ENCODE measurements at regions not wholly inside any gene's neighbourhood (a gene's known extent, or its start where the extent isn't known, plus 50 kb on each side); places are given as distances from the start of the nearest gene placed in this dataset.

DNA sequence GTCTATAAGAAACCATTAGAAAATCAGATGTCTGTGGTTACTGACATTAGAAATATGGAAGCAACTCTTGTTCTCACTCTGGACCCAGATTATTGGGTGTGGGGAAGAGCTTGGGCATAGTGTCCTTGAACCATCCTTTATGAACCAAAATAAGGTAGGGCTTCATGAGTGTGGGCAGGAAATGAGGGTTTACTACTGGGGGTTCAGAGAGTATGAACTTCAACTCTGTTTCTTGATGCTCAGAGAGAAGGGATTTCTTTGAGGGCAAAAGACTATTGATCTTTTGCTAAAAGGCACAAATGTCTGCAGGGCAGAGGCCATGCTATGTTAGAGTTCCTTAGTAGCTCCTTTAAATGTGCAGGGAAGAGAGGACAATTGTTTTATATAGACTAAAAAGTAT lies 183.3 kb upstream of the ATP2B1 start:
- intact Hi-C loops (cut with DNase I) = no loop called here
- no peak for ATAC-seq

GRCh38 chr12:89890161-89890560 lies 181.5 kb upstream of the ATP2B1 start:
- intact Hi-C loops (cut with DNase I) = no loop called here
- Histone ChIP-seq H3K27me3 (no peaks in the 10 kb centered on the region), H3K4me1 (no peaks in the 10 kb centered on the region), H3K9me3 (no peaks in the 10 kb centered on the region), H3K36me3 (replicated peaks in 1 of 2; ENCODE audit: insufficient read depth in 1 of 2, low read depth in 2 of 2) (no peaks in the 10 kb centered on the region), H3K4me3 (no peak overlapping the region), H3K27ac (no peak overlapping the region)
- ATAC-seq (no peak), DNase-seq (no peak)
- no peak for TF ChIP-seq POLR2A (IDR thresholded peaks at IDR 0.05)
- no peak for TF ChIP-seq CTCF (IDR thresholded peaks at IDR 0.05)
- WGBS, 2 donors = 15 to 24% methylated on average over 2 of the region's 2 CpGs

More for the DNA sequence above, 183.3 kb upstream of the ATP2B1 start:
- no peak for DNase-seq
- Histone ChIP-seq H3K9me3 (no peaks in the 10 kb centered on the region), H3K4me1 (no peaks in the 10 kb centered on the region), H3K36me3 (replicated peaks in 1 of 2; ENCODE audit: insufficient read depth in 1 of 2, low read depth in 2 of 2) (no peaks in the 10 kb centered on the region), H3K4me3 (no peak overlapping the region), H3K27ac (no peak overlapping the region), H3K27me3 (no peaks in the 10 kb centered on the region)
- TF ChIP-seq CTCF (IDR thresholded peaks at IDR 0.05) (no peak), POLR2A (IDR thresholded peaks at IDR 0.05) (no peak)

GRCh38 chr12:89889062-89889461 lies 180.4 kb upstream of the ATP2B1 start:
- ATAC-seq (no peak), DNase-seq (no peak)
- H3K27ac ChIP-seq = no peak overlapping the region
- WGBS, 2 donors = 83 to 93% methylated on average over 4 of the region's 4 CpGs
- no peaks in the 10 kb centered on the region for H3K9me3 ChIP-seq
- intact Hi-C loops (cut with DNase I) = no loop called here
- no peaks in the 10 kb centered on the region for H3K4me1 ChIP-seq
- H3K4me3 ChIP-seq = no peak overlapping the region
- no peaks in the 10 kb centered on the region for H3K36me3 ChIP-seq (replicated peaks in 1 of 2; ENCODE audit: insufficient read depth in 1 of 2, low read depth in 2 of 2)
- no peak for TF ChIP-seq POLR2A (IDR thresholded peaks at IDR 0.05)
- TF ChIP-seq CTCF (IDR thresholded peaks at IDR 0.05) = no peak
- H3K27me3 ChIP-seq = no peaks in the 10 kb centered on the region

DNA sequence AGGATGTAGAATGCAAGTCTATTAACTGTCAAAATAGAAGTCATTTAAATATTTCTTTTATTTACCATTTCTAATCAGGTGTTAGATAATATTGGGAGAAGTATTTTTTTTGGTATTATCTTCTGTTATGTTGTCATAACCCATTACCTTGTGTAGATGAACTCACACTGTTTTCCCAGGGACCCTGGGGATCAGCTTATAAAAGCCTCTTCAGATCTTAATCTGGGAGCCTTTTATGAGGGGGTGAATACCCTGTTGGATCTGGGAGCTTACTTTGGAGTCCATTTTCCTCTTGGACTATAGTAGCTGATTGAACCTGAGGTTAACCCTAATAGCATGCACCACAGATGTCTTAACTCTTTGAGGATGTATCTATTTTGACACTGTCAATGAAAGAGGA lies 176.3 kb upstream of the ATP2B1 start:
- no peak for DNase-seq
- Histone ChIP-seq H3K4me3 (no peak overlapping the region), H3K9me3 (no peaks in the 10 kb centered on the region), H3K27ac (no peak overlapping the region), H3K4me1 (no peaks in the 10 kb centered on the region), H3K27me3 (no peaks in the 10 kb centered on the region), H3K36me3 (replicated peaks in 1 of 2; ENCODE audit: insufficient read depth in 1 of 2, low read depth in 2 of 2) (no peaks in the 10 kb centered on the region)
- TF ChIP-seq POLR2A (IDR thresholded peaks at IDR 0.05) (no peak), CTCF (IDR thresholded peaks at IDR 0.05) (no peak)
- intact Hi-C loops (cut with DNase I) = no loop called here
- no peak for ATAC-seq

DNA sequence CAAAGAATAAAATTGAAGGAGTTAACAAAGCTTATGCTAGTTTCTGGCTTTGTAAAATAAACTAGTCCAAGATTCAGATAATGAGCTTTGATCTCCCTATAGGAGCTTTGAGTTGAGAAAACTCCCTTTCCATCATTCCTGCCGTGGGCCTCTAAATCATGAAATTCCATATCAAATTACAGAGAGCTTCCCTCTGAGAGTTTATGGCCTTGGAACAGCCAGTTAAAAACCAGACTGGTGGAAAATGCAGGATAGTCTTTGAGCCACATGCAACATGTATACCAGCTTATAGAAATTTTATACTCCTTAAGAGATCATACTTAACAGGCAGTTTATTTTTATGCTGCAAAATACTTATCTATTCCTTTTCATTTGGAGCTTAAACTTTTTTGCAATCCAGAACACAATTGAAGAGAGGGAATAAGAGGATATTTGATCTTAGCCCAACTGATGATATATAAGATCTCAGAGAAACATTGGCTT lies 175.8 kb upstream of the ATP2B1 start:
- 27 to 48% methylated on average over 1 of the region's 1 CpG for WGBS, 2 donors
- Histone ChIP-seq H3K4me1 (no peaks in the 10 kb centered on the region), H3K27ac (no peak overlapping the region), H3K36me3 (replicated peaks in 1 of 2; ENCODE audit: insufficient read depth in 1 of 2, low read depth in 2 of 2) (no peaks in the 10 kb centered on the region), H3K9me3 (no peaks in the 10 kb centered on the region), H3K27me3 (no peaks in the 10 kb centered on the region), H3K4me3 (no peak overlapping the region)
- intact Hi-C loops (cut with DNase I) = no loop called here
- ATAC-seq (no peak), DNase-seq (no peak)
- no peak for TF ChIP-seq CTCF (IDR thresholded peaks at IDR 0.05)
- no peak for TF ChIP-seq POLR2A (IDR thresholded peaks at IDR 0.05)
